Loucy (cell line): ENCODE measurements at regions not wholly inside any gene's neighbourhood (a gene's known extent, or its start where the extent isn't known, plus 50 kb on each side); places are given as distances from the start of the nearest gene placed in this dataset.

Experiments
- H2AFZ ChIP-seq: fragments of 200-600 bp; sonication (generic); 2 replicates; pipeline ENCODE4 v1.6.0; 2016; ENCODE audit warnings: antibody characterized with exemption, mild to moderate bottlenecking, low read length, moderate library complexity
- H3F3A ChIP-seq: fragments of 200-600 bp; 2 replicates; pipeline ENCODE4 v1.6.0; 2016; ENCODE audit warnings: antibody characterized with exemption, low read depth, mild to moderate bottlenecking
- H3K27me3 ChIP-seq: fragments of 200-600 bp; sonication (generic); 2 replicates; pipeline ENCODE4 v1.6.1; 2014; ENCODE audit warnings: low read length, mild to moderate bottlenecking; ENCODE audit not compliant: insufficient read depth, poor library complexity, severe bottlenecking
- H3K36me3 ChIP-seq: fragments of 200-600 bp; sonication (generic); 2 replicates; pipeline ENCODE4 v1.6.1; 2016; ENCODE audit warnings: low read length; ENCODE audit not compliant: insufficient read depth
- H3K4me1 ChIP-seq: fragments of 200-600 bp; sonication (generic); 2 replicates; pipeline ENCODE4 v1.5.1; 2014; ENCODE audit warnings: low read length, mild to moderate bottlenecking; ENCODE audit not compliant: insufficient read depth, poor library complexity, severe bottlenecking
- H3K4me2 ChIP-seq: fragments of 200-600 bp; sonication (generic); 2 replicates; pipeline ENCODE4 v1.6.0; 2014; ENCODE audit warnings: antibody characterized with exemption, low read length, low read depth, mild to moderate bottlenecking; ENCODE audit not compliant: poor library complexity, severe bottlenecking
- H3K4me3 ChIP-seq: fragments of 200-600 bp; sonication (generic); 2 replicates; pipeline ENCODE4 v1.5.1; 2014; ENCODE audit warnings: low read length, mild to moderate bottlenecking, mixed read lengths; ENCODE audit not compliant: poor library complexity, severe bottlenecking
- H3K79me2 ChIP-seq: fragments of 200-600 bp; sonication (generic); 2 replicates; pipeline ENCODE4 v1.6.1; 2014; ENCODE audit warnings: low read length; ENCODE audit not compliant: insufficient read depth
- H3K9ac ChIP-seq: fragments of 200-600 bp; sonication (generic); 2 replicates; pipeline ENCODE4 v1.6.0; 2014; ENCODE audit warnings: mild to moderate bottlenecking, low read depth, low read length, moderate library complexity; ENCODE audit not compliant: poor library complexity, severe bottlenecking
- H3K9me2 ChIP-seq: fragments of 200-600 bp; sonication (generic); replicated peaks from 2 replicates; pipeline ENCODE4 v1.6.1; 2016; ENCODE audit warnings: low read depth, low read length, mixed read lengths
- H3K9me3 ChIP-seq: fragments of 200-600 bp; sonication (generic); 2 replicates; pipeline ENCODE4 v1.6.1; 2014; ENCODE audit warnings: mild to moderate bottlenecking, antibody characterized with exemption, low read length, low read depth; ENCODE audit not compliant: insufficient read depth
- H4K20me1 ChIP-seq: fragments of 200-600 bp; sonication (generic); 2 replicates; pipeline ENCODE4 v1.6.0; 2014; ENCODE audit warnings: antibody characterized with exemption, low read length, mild to moderate bottlenecking; ENCODE audit not compliant: insufficient read depth, poor library complexity, severe bottlenecking
- EZH2phosphoT487 ChIP-seq: fragments of 200-600 bp; IDR thresholded peaks from 2 replicates; pipeline ENCODE4 v1.6.1; 2018; ENCODE audit warnings: antibody characterized with exemption, mild to moderate bottlenecking, moderate library complexity, borderline replicate concordance
- TF ChIP-seq, protein P1 (sequence below): fragments of 200-600 bp; sonication (generic); conservative IDR thresholded peaks from 2 replicates; pipeline ENCODE4 v1.5.1; 2014; ENCODE audit warnings: mild to moderate bottlenecking, antibody characterized with exemption, low read length

- Histone ChIP-seq H3K9me2 (no peaks in the 10 kb centered on the region), H3F3A (no peaks in the 10 kb centered on the region), H2AFZ (no peak overlapping the region), H3K9me3 (no peaks in the 10 kb centered on the region), H3K4me2 (no peak overlapping the region), H3K79me2 (no peaks in the 10 kb centered on the region), H3K27me3 (no peaks in the 10 kb centered on the region), H4K20me1 (no peaks in the 10 kb centered on the region), H3K9ac (no peak overlapping the region), H3K4me1 (no peaks in the 10 kb centered on the region), H3K36me3 (no peaks in the 10 kb centered on the region), H3K4me3 (no peak overlapping the region)
- TF ChIP-seq, protein P1, sequence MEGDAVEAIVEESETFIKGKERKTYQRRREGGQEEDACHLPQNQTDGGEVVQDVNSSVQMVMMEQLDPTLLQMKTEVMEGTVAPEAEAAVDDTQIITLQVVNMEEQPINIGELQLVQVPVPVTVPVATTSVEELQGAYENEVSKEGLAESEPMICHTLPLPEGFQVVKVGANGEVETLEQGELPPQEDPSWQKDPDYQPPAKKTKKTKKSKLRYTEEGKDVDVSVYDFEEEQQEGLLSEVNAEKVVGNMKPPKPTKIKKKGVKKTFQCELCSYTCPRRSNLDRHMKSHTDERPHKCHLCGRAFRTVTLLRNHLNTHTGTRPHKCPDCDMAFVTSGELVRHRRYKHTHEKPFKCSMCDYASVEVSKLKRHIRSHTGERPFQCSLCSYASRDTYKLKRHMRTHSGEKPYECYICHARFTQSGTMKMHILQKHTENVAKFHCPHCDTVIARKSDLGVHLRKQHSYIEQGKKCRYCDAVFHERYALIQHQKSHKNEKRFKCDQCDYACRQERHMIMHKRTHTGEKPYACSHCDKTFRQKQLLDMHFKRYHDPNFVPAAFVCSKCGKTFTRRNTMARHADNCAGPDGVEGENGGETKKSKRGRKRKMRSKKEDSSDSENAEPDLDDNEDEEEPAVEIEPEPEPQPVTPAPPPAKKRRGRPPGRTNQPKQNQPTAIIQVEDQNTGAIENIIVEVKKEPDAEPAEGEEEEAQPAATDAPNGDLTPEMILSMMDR, result no peak
- no peak for TF ChIP-seq EZH2phosphoT487
These were observed 290.5 kb upstream of the ZSWIM2 start for GRCh38 chr2:187139469-187139868.

GRCh38 chr2:187138265-187138664 is 289.3 kb upstream of the ZSWIM2 start:
- no peak overlapping the region for H3K9ac ChIP-seq
- no peak overlapping the region for H3K4me3 ChIP-seq
- TF ChIP-seq EZH2phosphoT487, result no peak
- TF ChIP-seq, protein P1, result peak; percentile 47
- no peaks in the 10 kb centered on the region for H3K9me3 ChIP-seq
- H3K9me2 ChIP-seq, result no peaks in the 10 kb centered on the region
- no peaks in the 10 kb centered on the region for H3F3A ChIP-seq
- no peaks in the 10 kb centered on the region for H3K27me3 ChIP-seq
- H4K20me1 ChIP-seq, result no peaks in the 10 kb centered on the region
- H3K36me3 ChIP-seq, result no peaks in the 10 kb centered on the region
- no peak overlapping the region for H3K4me2 ChIP-seq
- no peaks in the 10 kb centered on the region for H3K4me1 ChIP-seq
- no peak overlapping the region for H2AFZ ChIP-seq
- no peaks in the 10 kb centered on the region for H3K79me2 ChIP-seq

DNA sequence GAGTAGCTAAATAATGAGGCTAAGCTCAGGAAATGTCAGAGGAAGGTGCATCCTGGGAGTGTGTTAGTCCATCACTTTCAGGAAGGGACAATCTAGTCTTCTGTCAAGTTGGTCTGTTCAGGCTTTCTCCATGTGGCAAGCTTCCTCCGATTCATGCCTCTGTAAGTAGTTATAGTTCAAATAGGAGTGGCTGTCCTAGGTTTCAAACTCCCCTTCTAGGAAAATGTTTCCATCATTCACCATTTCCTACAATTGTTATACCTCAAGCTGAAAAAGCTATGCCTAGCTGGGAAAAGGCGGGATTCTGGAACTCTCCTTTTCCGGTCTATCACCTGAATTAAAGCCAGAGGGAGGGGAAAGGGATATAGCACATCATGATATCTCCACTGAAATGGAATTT is 287.7 kb upstream of the ZSWIM2 start:
- no peak overlapping the region for H3K4me3 ChIP-seq
- H2AFZ ChIP-seq, result no peak overlapping the region
- no peaks in the 10 kb centered on the region for H3K79me2 ChIP-seq
- TF ChIP-seq EZH2phosphoT487, result no peak
- TF ChIP-seq, protein P1, result no peak
- H3K4me1 ChIP-seq, result no peaks in the 10 kb centered on the region
- H3F3A ChIP-seq, result no peaks in the 10 kb centered on the region
- no peak overlapping the region for H3K9ac ChIP-seq
- no peaks in the 10 kb centered on the region for H3K36me3 ChIP-seq
- H4K20me1 ChIP-seq, result no peaks in the 10 kb centered on the region
- H3K27me3 ChIP-seq, result no peaks in the 10 kb centered on the region
- H3K9me2 ChIP-seq, result no peaks in the 10 kb centered on the region
- H3K9me3 ChIP-seq, result no peaks in the 10 kb centered on the region
- H3K4me2 ChIP-seq, result no peak overlapping the region
